ENCODE measurements at regions not wholly inside any gene's neighbourhood (a gene's known extent, or its start where the extent isn't known, plus 50 kb on each side); places are given as distances from the start of the nearest gene placed in this dataset.
A peak's percentile ranks its signal among the peaks of the same experiment; 100 is the strongest.

GRCh38 chr21:35265170-35265877 is 216.2 kb upstream of the RUNX1 start:
- no peaks in the 10 kb centered on the region for H3K9me3 ChIP-seq
- no peak overlapping the region for H3K27ac ChIP-seq
- TF ChIP-seq CTCF (IDR thresholded peaks at IDR 0.05), result no peak
- H3K4me3 ChIP-seq, result no peak overlapping the region
- H3K36me3 ChIP-seq, result no peaks in the 10 kb centered on the region
- intact Hi-C loops (cut with DNase I), result no loop called here
- FAIRE-seq (no peak), ATAC-seq (no peak), DNase-seq (no peak)
- H3K27me3 ChIP-seq, result no peaks in the 10 kb centered on the region
- no peaks in the 10 kb centered on the region for H3K4me1 ChIP-seq
- WGBS, 2 donors, result 71 to 85% methylated on average over 8 of the region's 8 CpGs

GRCh38 chr21:35259457-35259856 is 210.4 kb upstream of the RUNX1 start:
- no peaks in the 10 kb centered on the region for H3K36me3 ChIP-seq
- intact Hi-C loops (cut with DNase I), result no loop called here
- WGBS, 2 donors, result 37% methylated on average over 2 of the region's 2 CpGs
- H3K27ac ChIP-seq, result peak overlapping the region in 2 of 4 donors; percentile 33 to 40
- peaks cover 17 to 22% (median 18%) of the 10 kb centered on the region in 3 donors for H3K4me1 ChIP-seq
- no peak overlapping the region for H3K4me3 ChIP-seq
- ATAC-seq (peak in 2 of 4 donors; percentile 5 to 27), DNase-seq (peak in 2 of 6 donors; percentile 11 to 37), FAIRE-seq (no peak)
- no peaks in the 10 kb centered on the region for H3K27me3 ChIP-seq
- TF ChIP-seq CTCF (IDR thresholded peaks at IDR 0.05), result no peak
- H3K9me3 ChIP-seq, result no peaks in the 10 kb centered on the region

- H3K27ac ChIP-seq, result no peak overlapping the region
- 76 to 86% methylated on average over 6 of the region's 6 CpGs for WGBS, 2 donors
- intact Hi-C loops (cut with DNase I), result no loop called here
- no peaks in the 10 kb centered on the region for H3K36me3 ChIP-seq
- FAIRE-seq, result no peak
- peaks cover 17 to 22% (median 18%) of the 10 kb centered on the region in 3 donors for H3K4me1 ChIP-seq
- no peak overlapping the region for H3K4me3 ChIP-seq
- H3K9me3 ChIP-seq, result no peaks in the 10 kb centered on the region
- no peak for ATAC-seq
- no peak for DNase-seq
- H3K27me3 ChIP-seq, result no peaks in the 10 kb centered on the region
- TF ChIP-seq CTCF (IDR thresholded peaks at IDR 0.05), result no peak
These were observed 209.4 kb upstream of the RUNX1 start for GRCh38 chr21:35258521-35258920.

- no peaks in the 10 kb centered on the region for H3K27me3 ChIP-seq
- ATAC-seq (peak; percentile 57 to 75 (median 62)), FAIRE-seq (no peak), DNase-seq (peak in 5 of 6 donors; percentile 23 to 74 (median 67))
- TF ChIP-seq CTCF (IDR thresholded peaks at IDR 0.05), result no peak
- no peaks in the 10 kb centered on the region for H3K9me3 ChIP-seq
- no peak overlapping the region for H3K4me3 ChIP-seq
- peak overlapping the region in 2 of 4 donors; percentile 86 to 87 for H3K27ac ChIP-seq
- intact Hi-C loops (cut with DNase I), result no loop called here
- H3K36me3 ChIP-seq, result no peaks in the 10 kb centered on the region
- WGBS, 2 donors, result 15 to 17% methylated on average over 2 of the region's 2 CpGs
- peaks cover 17 to 22% (median 18%) of the 10 kb centered on the region in 3 donors for H3K4me1 ChIP-seq
These were observed 208.3 kb upstream of the RUNX1 start for GRCh38 chr21:35257413-35257812.

- Histone ChIP-seq H3K27me3 (no peaks in the 10 kb centered on the region), H3K27ac (peak overlapping the region; percentile 40 to 87 (median 75)), H3K36me3 (no peaks in the 10 kb centered on the region), H3K4me1 (peaks cover 17 to 22% (median 18%) of the 10 kb centered on the region in 3 donors), H3K9me3 (no peaks in the 10 kb centered on the region), H3K4me3 (peak overlapping the region in 2 of 4 donors; percentile 14 to 16)
- 5 to 8% methylated on average over 10 of the region's 10 CpGs for WGBS, 2 donors
- DNase-seq (peak; percentile 80 to 93 (median 88)), FAIRE-seq (no peak), ATAC-seq (peak; percentile 95 to 98 (median 97))
- intact Hi-C loops (cut with DNase I), result no loop called here
- no peak for TF ChIP-seq CTCF (IDR thresholded peaks at IDR 0.05)
These were observed 207.4 kb upstream of the RUNX1 start for GRCh38 chr21:35256468-35256988.

Measured in pancreas (tissue), 10 donors.